ENCODE measurements at regions not wholly inside any gene's neighbourhood (a gene's known extent, or its start where the extent isn't known, plus 50 kb on each side); places are given as distances from the start of the nearest gene placed in this dataset.

- ChIA-PET POLR2A (no interaction called here), CTCF (no interaction called here)
- no peak for DNase-seq (ENCODE audit: extremely low spot score)
- TF ChIP-seq, protein P1, sequence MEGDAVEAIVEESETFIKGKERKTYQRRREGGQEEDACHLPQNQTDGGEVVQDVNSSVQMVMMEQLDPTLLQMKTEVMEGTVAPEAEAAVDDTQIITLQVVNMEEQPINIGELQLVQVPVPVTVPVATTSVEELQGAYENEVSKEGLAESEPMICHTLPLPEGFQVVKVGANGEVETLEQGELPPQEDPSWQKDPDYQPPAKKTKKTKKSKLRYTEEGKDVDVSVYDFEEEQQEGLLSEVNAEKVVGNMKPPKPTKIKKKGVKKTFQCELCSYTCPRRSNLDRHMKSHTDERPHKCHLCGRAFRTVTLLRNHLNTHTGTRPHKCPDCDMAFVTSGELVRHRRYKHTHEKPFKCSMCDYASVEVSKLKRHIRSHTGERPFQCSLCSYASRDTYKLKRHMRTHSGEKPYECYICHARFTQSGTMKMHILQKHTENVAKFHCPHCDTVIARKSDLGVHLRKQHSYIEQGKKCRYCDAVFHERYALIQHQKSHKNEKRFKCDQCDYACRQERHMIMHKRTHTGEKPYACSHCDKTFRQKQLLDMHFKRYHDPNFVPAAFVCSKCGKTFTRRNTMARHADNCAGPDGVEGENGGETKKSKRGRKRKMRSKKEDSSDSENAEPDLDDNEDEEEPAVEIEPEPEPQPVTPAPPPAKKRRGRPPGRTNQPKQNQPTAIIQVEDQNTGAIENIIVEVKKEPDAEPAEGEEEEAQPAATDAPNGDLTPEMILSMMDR (IDR thresholded peaks at IDR 0.05; ENCODE audit: control extremely low read depth, extremely low read depth, low read depth, missing control alignments): no peak
Measured at GRCh38 chr2:81996332-81996731, 1691.8 kb upstream of the LRRTM1 start.

DNA sequence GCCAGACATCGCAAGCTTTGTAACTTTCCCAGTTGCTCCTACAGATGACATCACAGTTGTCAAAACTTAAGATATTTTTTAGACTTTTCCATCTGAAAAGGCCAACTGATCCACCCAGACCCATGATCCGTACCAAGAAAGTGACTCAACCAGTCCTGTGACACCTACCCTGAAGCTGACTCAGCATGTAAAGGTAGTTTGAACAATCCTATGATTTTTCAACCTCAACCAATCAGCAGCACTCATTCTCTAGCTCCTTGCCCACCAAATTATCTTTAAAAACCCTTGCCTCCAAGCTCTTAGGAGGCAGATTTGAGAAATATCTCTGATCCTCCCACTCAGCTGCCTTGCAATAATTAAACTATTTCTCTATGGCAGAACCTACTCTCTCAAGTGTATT is 1686.7 kb upstream of the LRRTM1 start:
- DNase-seq (ENCODE audit: extremely low spot score): no peak
- TF ChIP-seq, protein P1 (IDR thresholded peaks at IDR 0.05; ENCODE audit: control extremely low read depth, extremely low read depth, low read depth, missing control alignments): no peak
- ChIA-PET POLR2A (no interaction called here), CTCF (interaction anchor here (0.9 to 1.0 kb wide), 2 partner anchors 8 to 10 kb away, joined by 3 to 4 read pairs; no protein-coding TSS in a partner anchor)

DNA sequence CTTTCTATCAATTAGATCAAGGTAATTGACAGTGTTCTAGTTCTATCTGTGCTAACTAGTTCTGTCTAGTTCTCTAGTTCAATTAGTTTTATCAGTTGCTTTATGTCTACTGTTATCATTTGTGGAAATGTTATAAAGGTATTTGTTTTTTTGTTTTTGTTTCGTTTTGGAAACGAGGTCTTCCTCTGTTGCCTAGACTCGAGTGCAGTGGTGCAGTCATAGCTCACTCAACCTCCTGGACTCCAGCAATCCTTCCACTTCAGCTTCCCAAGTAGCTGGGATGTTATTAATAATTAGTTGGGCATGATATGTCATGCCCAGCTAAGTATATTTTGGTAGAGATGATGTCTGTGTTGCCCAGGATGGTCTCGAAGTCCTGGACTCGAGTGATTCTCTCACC is 1682.8 kb upstream of the LRRTM1 start:
- CTCF ChIA-PET: no interaction called here
- POLR2A ChIA-PET: no interaction called here
- TF ChIP-seq, protein P1 (IDR thresholded peaks at IDR 0.05; ENCODE audit: control extremely low read depth, extremely low read depth, low read depth, missing control alignments): no peak

GRCh38 chr2:81984969-81985637 is 1680.6 kb upstream of the LRRTM1 start:
- POLR2A ChIA-PET: no interaction called here
- TF ChIP-seq, protein P1 (IDR thresholded peaks at IDR 0.05; ENCODE audit: control extremely low read depth, extremely low read depth, low read depth, missing control alignments): no peak
- DNase-seq (ENCODE audit: extremely low spot score): no peak
- CTCF ChIA-PET: interaction anchor here (1.0 kb wide), 1 partner anchor 34 kb away, joined by 3 read pairs; no protein-coding TSS in a partner anchor

More for the DNA sequence above, 1682.8 kb upstream of the LRRTM1 start:
- DNase-seq (ENCODE audit: extremely low spot score): no peak

- POLR2A ChIA-PET: no interaction called here
- DNase-seq (ENCODE audit: extremely low spot score): no peak
- CTCF ChIA-PET: no interaction called here
- TF ChIP-seq, protein P1 (IDR thresholded peaks at IDR 0.05; ENCODE audit: control extremely low read depth, extremely low read depth, low read depth, missing control alignments): no peak
Measured at GRCh38 chr2:81981585-81981984, 1677.0 kb upstream of the LRRTM1 start.

GRCh38 chr2:81979086-81979485 is 1674.5 kb upstream of the LRRTM1 start:
- TF ChIP-seq, protein P1 (IDR thresholded peaks at IDR 0.05; ENCODE audit: control extremely low read depth, extremely low read depth, low read depth, missing control alignments): no peak
- ChIA-PET POLR2A (no interaction called here), CTCF (no interaction called here)
- no peak for DNase-seq (ENCODE audit: extremely low spot score)
